Endothelial cell of umbilical vein (primary cell): ENCODE measurements at regions not wholly inside any gene's neighbourhood (a gene's known extent, or its start where the extent isn't known, plus 50 kb on each side); places are given as distances from the start of the nearest gene placed in this dataset.

Experiments used
- CTCF ChIP-seq, 2 donors: IDR thresholded peaks; 1 replicate in 1 of 2; 2 replicates in 1 of 2; pipeline ENCODE4 v1.5.1; 2011; ENCODE audit warnings: low read length in 2 of 2, mild to moderate bottlenecking in 2 of 2, moderate library complexity in 2 of 2, control low read depth in 1 of 2, inconsistent platforms in 1 of 2, low read depth in 1 of 2; ENCODE audit not compliant: insufficient read depth in 1 of 2; ENCODE audit errors: extremely low read depth in 1 of 2
- EZH2 ChIP-seq: IDR thresholded peaks from 2 replicates; pipeline ENCODE4 v1.6.1; 2012; ENCODE audit warnings: borderline replicate concordance, low read depth, mild to moderate bottlenecking, moderate library complexity, low read length, inconsistent platforms; ENCODE audit not compliant: severe bottlenecking
- GATA2 ChIP-seq: IDR thresholded peaks from 2 replicates; pipeline ENCODE4 v1.7.0; 2011; ENCODE audit warnings: low read depth, mild to moderate bottlenecking, moderate library complexity, mixed read lengths, low read length; ENCODE audit not compliant: insufficient read length, insufficient read depth
- POLR2A ChIP-seq: IDR thresholded peaks from 2 replicates; pipeline ENCODE4 v1.6.1; 2012; ENCODE audit warnings: low read depth, mild to moderate bottlenecking, control low read depth, low read length
- POLR2AphosphoS5 ChIP-seq: IDR thresholded peaks from 2 replicates; pipeline ENCODE4 v1.6.1; 2012; ENCODE audit warnings: low read depth, mild to moderate bottlenecking, control low read depth, low read length, moderate library complexity; ENCODE audit not compliant: insufficient read depth

- TF ChIP-seq GATA2 (no peak), CTCF (IDR thresholded peaks at IDR 0.05; ENCODE audit: extremely low read depth in 1 of 2, insufficient read depth in 1 of 2, low read depth in 1 of 2, low read length in 2 of 2) (no peak), POLR2A (no peak), POLR2AphosphoS5 (no peak), EZH2 (no peak)
These were observed 75.8 kb upstream of the GSE1 start for GRCh38 chr16:85537331-85537788.
